ENCODE measurements at regions not wholly inside any gene's neighbourhood (a gene's known extent, or its start where the extent isn't known, plus 50 kb on each side); places are given as distances from the start of the nearest gene placed in this dataset.

- WGBS (ENCODE audit: insufficient coverage, low coverage, missing lambda C conversion rate) = 8% methylated on average over 1 of the region's 1 CpG
- no peak for TF ChIP-seq LARP7 (IDR thresholded peaks at IDR 0.05)
- TF ChIP-seq HINFP (tag; conservative IDR thresholded peaks at IDR 0.05; ENCODE audit: low read depth) = no peak
- TF ChIP-seq NBN (IDR thresholded peaks at IDR 0.05; ENCODE audit: low read depth) = no peak
- TF ChIP-seq MAZ (CRISPR knock-in tag; conservative IDR thresholded peaks at IDR 0.05 in 1 of 2, IDR thresholded peaks at IDR 0.05 in 1 of 2) = no peak
- TF ChIP-seq ASH1L (IDR thresholded peaks at IDR 0.05; ENCODE audit: borderline replicate concordance, low read depth, partially characterized antibody) = no peak
- no peak for TF ChIP-seq NR2C2 (CRISPR knock-in tag; IDR thresholded peaks at IDR 0.05)
- no peak for TF ChIP-seq NR2C2 (tag; IDR thresholded peaks at IDR 0.05)
- no peak for TF ChIP-seq MTF1 (CRISPR knock-in tag; IDR thresholded peaks at IDR 0.05; ENCODE audit: borderline replicate concordance)
- no peak for TF ChIP-seq IRF9 (tag; IDR thresholded peaks at IDR 0.05)
- TF ChIP-seq ZBTB40 (IDR thresholded peaks at IDR 0.05) = no peak
- TF ChIP-seq ZBTB40 (CRISPR knock-in tag; IDR thresholded peaks at IDR 0.05) = no peak
- TF ChIP-seq GATAD2B (IDR thresholded peaks at IDR 0.05; ENCODE audit: borderline replicate concordance) = no peak
- no peak for TF ChIP-seq NFIX (CRISPR knock-in tag; IDR thresholded peaks at IDR 0.05; ENCODE audit: low read depth)
Observed at GRCh38 chr15:36265422-36265821, 314.0 kb upstream of the CDIN1 start.

More at GRCh38 chr15:36265422-36265821, 314.0 kb upstream of the CDIN1 start:
- ChIA-PET POLR2A (no interaction called here), CTCF (ENCODE audit: low intra/inter-chr PET ratio) (no interaction called here)
- H3K4me1 ChIP-seq (replicated peaks in 1 of 2; ENCODE audit: control insufficient read depth in 2 of 2, insufficient read depth in 2 of 2, low read length in 2 of 2) = no peaks in the 10 kb centered on the region
- H3K79me2 ChIP-seq (ENCODE audit: control insufficient read depth, insufficient read depth, low read length) = no peaks in the 10 kb centered on the region
- in situ Hi-C loops (cut with MboI) (loop anchor here (25.0 kb wide), 1 partner anchor 597 kb away; no protein-coding TSS in a partner anchor), intact Hi-C loops (cut with micrococcal nuclease) (loop anchor here (10.0 kb wide), 1 partner anchor 751 kb away; no protein-coding TSS in a partner anchor)
- no peak overlapping the region for H3K9ac ChIP-seq (ENCODE audit: insufficient read depth in 1 of 2, low read depth in 2 of 2, low read length in 2 of 2)
- no peaks in the 10 kb centered on the region for H3K9me3 ChIP-seq (replicated peaks; ENCODE audit: control insufficient read depth, insufficient read depth, low read depth, low read length)
- no peaks in the 10 kb centered on the region for H4K20me1 ChIP-seq (replicated peaks; ENCODE audit: control insufficient read depth, insufficient read depth, low read length)
- H2AFZ ChIP-seq (ENCODE audit: low read depth, low read length) = no peak overlapping the region
- no TSS peak for BruUV-seq (replicated peaks)
- no peak for DNase-seq (ENCODE audit: extremely low read depth in 1 of 4, low spot score in 3 of 4)
- FAIRE-seq = no peak
- no peak overlapping the region for H3K27ac ChIP-seq (ENCODE audit: extremely low read depth, low read depth, low read length)
- no peak overlapping the region for H3K4me2 ChIP-seq (ENCODE audit: insufficient read depth, low read length)
- H3K36me3 ChIP-seq (ENCODE audit: control insufficient read depth, insufficient read depth, low read length) = no peaks in the 10 kb centered on the region
- no peak for ATAC-seq
- no peaks in the 10 kb centered on the region for H3K9me1 ChIP-seq (ENCODE audit: control insufficient read depth, insufficient read depth, low read length)
- no peaks in the 10 kb centered on the region for H3K27me3 ChIP-seq (ENCODE audit: control insufficient read depth in 2 of 2, insufficient read depth in 2 of 2, low read length in 2 of 2)
- H3K4me3 ChIP-seq = no peak overlapping the region
